GM13976 (cell line): ENCODE measurements at regions not wholly inside any gene's neighbourhood (a gene's known extent, or its start where the extent isn't known, plus 50 kb on each side); places are given as distances from the start of the nearest gene placed in this dataset.

Source experiments
- DNase-seq: peaks from one replicate; pipeline ENCODE4 v3.0.0; 2012; ENCODE audit warnings: low spot score
- in situ Hi-C: fragments of 300-500 bp; cut with MboI; formaldehyde crosslinking; loops from one replicate; pipeline ENCODE4 v1.12.0; 2022; ENCODE audit warnings: low sequenced_read_pairs, mixed read lengths, inconsistent platforms; ENCODE audit not compliant: unreplicated experiment
- TF ChIP-seq, protein P1 (sequence below): IDR thresholded peaks from 2 replicates; pipeline ENCODE4 v1.5.1; 2012; ENCODE audit warnings: borderline replicate concordance, mild to moderate bottlenecking; ENCODE audit not compliant: insufficient read depth; ENCODE audit errors: extremely low read depth, missing control alignments, control extremely low read depth

DNA sequence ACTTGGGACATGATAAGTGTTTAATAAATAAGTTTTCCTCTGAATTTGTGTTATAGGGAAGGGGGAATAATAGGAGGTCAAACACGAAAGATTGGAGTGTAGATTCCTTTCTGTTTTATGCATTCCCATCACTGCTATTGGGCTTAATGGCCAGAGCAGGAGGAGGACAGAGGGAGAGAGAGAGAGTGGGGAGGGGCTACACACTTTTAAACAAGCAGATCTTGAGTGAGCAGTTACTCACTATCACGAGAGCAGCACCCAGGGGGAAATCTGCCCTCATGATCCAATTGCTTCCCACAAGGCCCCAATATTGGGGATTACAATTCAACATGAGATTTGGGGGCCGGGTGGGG is 505.0 kb downstream of the GRIN2A start:
- TF ChIP-seq, protein P1, sequence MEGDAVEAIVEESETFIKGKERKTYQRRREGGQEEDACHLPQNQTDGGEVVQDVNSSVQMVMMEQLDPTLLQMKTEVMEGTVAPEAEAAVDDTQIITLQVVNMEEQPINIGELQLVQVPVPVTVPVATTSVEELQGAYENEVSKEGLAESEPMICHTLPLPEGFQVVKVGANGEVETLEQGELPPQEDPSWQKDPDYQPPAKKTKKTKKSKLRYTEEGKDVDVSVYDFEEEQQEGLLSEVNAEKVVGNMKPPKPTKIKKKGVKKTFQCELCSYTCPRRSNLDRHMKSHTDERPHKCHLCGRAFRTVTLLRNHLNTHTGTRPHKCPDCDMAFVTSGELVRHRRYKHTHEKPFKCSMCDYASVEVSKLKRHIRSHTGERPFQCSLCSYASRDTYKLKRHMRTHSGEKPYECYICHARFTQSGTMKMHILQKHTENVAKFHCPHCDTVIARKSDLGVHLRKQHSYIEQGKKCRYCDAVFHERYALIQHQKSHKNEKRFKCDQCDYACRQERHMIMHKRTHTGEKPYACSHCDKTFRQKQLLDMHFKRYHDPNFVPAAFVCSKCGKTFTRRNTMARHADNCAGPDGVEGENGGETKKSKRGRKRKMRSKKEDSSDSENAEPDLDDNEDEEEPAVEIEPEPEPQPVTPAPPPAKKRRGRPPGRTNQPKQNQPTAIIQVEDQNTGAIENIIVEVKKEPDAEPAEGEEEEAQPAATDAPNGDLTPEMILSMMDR: no peak
- DNase-seq: no peak
- in situ Hi-C loops: no loop called here

DNA sequence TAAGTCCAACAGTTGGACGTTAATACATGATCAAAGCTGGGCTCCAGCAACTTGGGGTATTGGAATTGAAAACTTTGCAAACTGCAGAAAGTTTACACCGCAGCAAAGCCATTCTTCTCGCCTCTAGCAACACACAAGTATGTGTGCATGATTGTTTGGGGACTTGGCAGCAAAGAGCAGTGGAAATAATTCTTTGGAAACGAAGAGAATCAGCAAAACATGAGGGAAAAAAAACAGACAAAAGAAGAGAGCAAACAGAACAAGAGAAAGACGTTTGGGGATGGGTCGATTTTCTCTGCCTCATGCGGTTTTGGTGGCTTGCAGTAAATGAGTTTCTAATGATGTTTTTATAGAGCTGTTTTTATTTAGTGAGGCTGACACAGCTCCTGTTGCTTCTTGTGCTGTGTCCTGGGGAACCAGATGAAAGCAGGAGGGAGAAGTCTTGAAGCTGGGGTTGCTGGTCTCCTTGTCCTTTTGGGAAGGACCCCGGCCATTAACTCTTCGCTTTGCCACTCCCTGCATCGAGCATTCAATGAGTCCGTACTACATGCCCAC is 502.9 kb downstream of the GRIN2A start:
- no peak for DNase-seq
- in situ Hi-C loops: no loop called here
- TF ChIP-seq, protein P1: no peak

DNA sequence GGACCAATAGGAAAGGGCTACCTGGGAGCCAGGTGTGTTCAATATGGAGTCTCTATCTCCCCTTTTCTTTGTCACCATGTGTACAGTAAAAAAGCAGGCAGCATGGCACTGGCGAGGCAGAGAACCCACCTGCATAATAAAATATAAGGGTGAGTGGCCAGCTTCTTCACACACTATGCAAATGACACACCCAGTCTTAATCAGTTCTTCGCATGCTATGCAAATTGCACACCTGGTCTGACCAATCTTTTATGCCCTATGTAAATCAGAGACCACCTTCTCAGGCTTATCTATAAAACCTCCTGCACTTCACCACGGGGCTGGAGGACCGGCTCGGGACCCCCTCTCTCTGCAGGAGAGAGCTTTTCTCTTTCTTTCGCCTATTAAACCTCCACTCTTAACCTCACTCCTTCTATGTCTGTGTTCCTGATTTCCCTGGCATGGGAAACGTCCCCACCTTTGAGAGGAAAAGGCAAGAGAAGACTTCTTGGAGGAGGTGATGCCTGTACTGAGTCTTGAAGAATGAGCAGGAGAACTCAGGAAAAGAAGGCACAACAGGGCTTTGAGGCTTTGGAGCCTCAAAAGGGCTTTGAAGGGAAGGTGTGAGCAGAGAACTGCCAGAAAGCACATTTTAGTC is 502.1 kb downstream of the GRIN2A start:
- DNase-seq: no peak
- in situ Hi-C loops: no loop called here
- TF ChIP-seq, protein P1: no peak

DNA sequence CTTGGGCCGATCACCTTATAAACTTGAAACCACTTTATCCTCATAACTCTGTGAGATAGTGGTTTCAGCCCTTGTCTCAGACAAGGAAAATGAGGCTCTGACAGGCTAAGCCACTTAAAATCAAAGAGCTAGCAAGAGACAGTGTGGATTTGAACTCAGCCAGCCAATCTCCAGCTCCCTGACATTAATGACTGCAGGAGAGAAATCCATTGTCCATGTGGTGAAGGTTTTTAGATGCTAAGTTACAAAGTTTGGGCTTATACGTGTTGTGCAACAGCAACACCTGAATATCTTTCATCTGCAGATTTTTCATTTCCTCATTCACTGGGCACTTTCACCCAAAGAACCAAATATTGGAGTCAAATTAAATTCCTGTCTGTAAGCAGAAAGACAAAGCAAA is 501.3 kb downstream of the GRIN2A start:
- TF ChIP-seq, protein P1: no peak
- in situ Hi-C loops: no loop called here
- DNase-seq: no peak

DNA sequence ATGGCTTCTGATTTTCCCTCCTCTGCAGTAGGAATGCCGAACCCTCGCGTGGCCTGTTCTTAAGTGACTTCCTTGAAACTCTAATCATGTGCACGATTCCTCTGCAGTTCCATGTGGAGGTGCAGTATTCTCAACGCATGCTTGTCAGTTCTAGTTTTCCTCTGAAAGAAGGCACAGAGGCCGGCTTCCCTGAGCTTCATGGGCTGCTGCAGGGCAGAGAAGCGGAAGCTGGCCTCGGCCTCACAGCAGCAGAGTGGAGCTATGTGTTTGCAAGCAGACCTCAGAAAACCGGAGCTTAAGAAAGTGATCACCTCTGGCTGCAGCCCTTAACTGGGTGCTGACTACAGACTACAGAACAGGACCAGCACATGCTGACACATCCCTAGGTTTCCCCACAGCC is 500.7 kb downstream of the GRIN2A start:
- TF ChIP-seq, protein P1: no peak
- no peak for DNase-seq
- in situ Hi-C loops: no loop called here

DNA sequence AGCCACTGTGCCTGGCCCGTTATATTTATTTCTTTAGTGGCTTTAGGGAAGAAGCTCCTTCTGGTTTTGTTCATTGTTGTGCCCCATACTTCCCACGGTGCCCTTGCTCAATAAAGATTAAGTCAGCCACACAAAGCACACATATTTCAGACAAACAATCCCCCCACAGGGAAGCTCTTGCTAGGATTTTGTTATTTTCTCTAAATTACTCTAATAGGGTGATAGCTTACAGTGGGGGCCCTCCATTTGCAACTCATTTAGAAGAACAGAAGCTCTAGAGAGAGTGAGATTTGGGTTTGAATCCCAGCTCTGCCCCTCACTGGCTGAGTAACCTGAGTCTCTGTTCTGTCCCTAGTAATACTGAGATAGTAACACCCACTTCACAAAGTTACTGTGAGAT is 499.9 kb downstream of the GRIN2A start:
- in situ Hi-C loops: no loop called here
- TF ChIP-seq, protein P1: no peak
- no peak for DNase-seq

DNA sequence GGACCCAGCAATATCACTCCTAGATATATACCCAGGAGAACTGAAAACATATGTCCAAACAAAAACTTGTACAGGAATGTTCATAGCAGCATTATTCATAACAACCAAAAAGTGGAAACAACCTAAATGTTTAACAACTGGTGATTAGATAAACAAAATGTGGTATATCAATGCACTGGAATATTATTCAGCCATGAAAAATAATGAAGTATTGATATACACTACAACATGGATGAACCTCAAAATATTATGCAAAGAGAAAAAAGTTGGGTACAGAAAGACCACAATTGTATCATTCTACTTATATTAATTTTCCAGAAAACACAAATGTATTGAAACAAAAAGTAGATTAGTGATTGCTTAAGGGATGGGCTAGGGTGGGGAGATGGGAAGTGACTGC is 498.6 kb downstream of the GRIN2A start:
- TF ChIP-seq, protein P1: no peak
- in situ Hi-C loops: no loop called here
- no peak for DNase-seq
